Psoas muscle (tissue), 7 donors: ENCODE measurements at regions not wholly inside any gene's neighbourhood (a gene's known extent, or its start where the extent isn't known, plus 50 kb on each side); places are given as distances from the start of the nearest gene placed in this dataset.
"Not testable (repeated sequence)": the region's sequence is repeated elsewhere in the genome, so short reads cannot be mapped to it uniquely, and the experiment has no call there.

ENCODE experiments used
- ATAC-seq, 4 donors: fragments of 200-7000 bp; cut with Tn5 transposase; one replicate each; pipeline ENCODE4 v1.9.1; 2020; ENCODE audit warnings: moderate library complexity in 3 of 4, mild to moderate bottlenecking in 2 of 4
- DNase-seq, 2 donors: peaks; one replicate each; pipeline ENCODE4 v3.0.0-alpha.2; 2020
- H3K27ac ChIP-seq: fragments of 200-600 bp; one replicate; pipeline ENCODE4 v1.8.0; 2022
- H3K27me3 ChIP-seq, 3 donors: fragments of 200-600 bp in 1 of 3; one replicate each; pipeline versions ENCODE4 v1.6.1 to v1.8.0; 2013 to 2022; ENCODE audit warnings: low read length in 2 of 3, mild to moderate bottlenecking in 2 of 3, moderate library complexity in 1 of 3; ENCODE audit not compliant: insufficient read depth in 3 of 3
- H3K36me3 ChIP-seq, 2 donors: fragments of 200-600 bp in 1 of 2; one replicate each; pipeline versions ENCODE4 v1.6.1 to v1.8.0; 2013 to 2022; ENCODE audit warnings: low read depth in 1 of 2, mild to moderate bottlenecking in 1 of 2, moderate library complexity in 1 of 2; ENCODE audit not compliant: insufficient read depth in 1 of 2
- H3K4me1 ChIP-seq: fragments of 200-600 bp; one replicate; pipeline ENCODE4 v1.8.0; 2022
- H3K4me3 ChIP-seq: fragments of 200-600 bp; one replicate; pipeline ENCODE4 v1.8.0; 2022; ENCODE audit warnings: mild to moderate bottlenecking
- H3K9me3 ChIP-seq: fragments of 200-600 bp; one replicate; pipeline ENCODE4 v1.8.0; 2022
- WGBS, 3 donors: extraction: QIAGEN DNeasy Blood & Tissue Kit; methylation state at CpG; one replicate each; pipeline versions ENCODE4 v1.1.6 to v1.1.7; 2013; 5-methylcytosine and 5-hydroxymethylcytosine counted together
- intact Hi-C, 2 donors: fragments of 100-400 bp; cut with DNase I; formaldehyde crosslinking; loops; one replicate each; pipeline versions ENCODE4 v1.11.0 to v1.14.2; 2022
- TF ChIP-seq, protein P1 (sequence below): fragments of 200-600 bp; IDR thresholded peaks from one replicate; pipeline ENCODE4 v1.8.0; 2022; ENCODE audit warnings: antibody characterized with exemption
- donor health status: healthy with polysubstance abuse.
- donor health status: DM: no; HTN: no; CAD: no; lungs with moderate emphysema.
- donor health status: Bipolar disorder and iron deficiency.
- donor health status: healthy.
- donor health status: DM: yes; HTN: yes; CAD: no.
- donor health status: DM: no; HTN: no; CAD: no.
- donor health status: DM: yes; HTN: yes; CAD: no.

DNA sequence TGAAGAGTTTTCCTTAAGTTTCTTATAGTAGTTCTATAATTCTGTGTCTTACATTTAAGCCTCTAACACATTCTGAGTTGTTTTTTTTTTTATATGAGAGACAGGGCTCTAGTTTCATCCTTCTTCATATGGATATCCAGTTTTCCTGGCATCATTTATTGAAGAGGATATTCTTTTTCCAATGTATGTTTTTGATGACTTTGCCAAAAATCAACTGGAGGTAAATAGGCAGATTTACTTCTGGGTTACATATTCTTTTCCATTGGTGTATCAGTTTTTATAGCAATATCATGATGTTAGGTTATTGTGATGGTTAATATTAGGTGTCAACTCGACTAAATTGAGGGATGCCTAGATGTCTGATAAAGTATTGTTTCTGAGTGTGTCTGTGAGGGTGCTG, 650.7 kb upstream of the GRID2 start:
- TF ChIP-seq, protein P1, sequence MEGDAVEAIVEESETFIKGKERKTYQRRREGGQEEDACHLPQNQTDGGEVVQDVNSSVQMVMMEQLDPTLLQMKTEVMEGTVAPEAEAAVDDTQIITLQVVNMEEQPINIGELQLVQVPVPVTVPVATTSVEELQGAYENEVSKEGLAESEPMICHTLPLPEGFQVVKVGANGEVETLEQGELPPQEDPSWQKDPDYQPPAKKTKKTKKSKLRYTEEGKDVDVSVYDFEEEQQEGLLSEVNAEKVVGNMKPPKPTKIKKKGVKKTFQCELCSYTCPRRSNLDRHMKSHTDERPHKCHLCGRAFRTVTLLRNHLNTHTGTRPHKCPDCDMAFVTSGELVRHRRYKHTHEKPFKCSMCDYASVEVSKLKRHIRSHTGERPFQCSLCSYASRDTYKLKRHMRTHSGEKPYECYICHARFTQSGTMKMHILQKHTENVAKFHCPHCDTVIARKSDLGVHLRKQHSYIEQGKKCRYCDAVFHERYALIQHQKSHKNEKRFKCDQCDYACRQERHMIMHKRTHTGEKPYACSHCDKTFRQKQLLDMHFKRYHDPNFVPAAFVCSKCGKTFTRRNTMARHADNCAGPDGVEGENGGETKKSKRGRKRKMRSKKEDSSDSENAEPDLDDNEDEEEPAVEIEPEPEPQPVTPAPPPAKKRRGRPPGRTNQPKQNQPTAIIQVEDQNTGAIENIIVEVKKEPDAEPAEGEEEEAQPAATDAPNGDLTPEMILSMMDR: no peak
- Histone ChIP-seq H3K27ac (no peak overlapping the region), H3K27me3 (no peaks in the 10 kb centered on the region), H3K4me3 (no peak overlapping the region), H3K4me1 (no peaks in the 10 kb centered on the region), H3K9me3 (no peaks in the 10 kb centered on the region), H3K36me3 (no peaks in the 10 kb centered on the region)
- ATAC-seq (no peak), DNase-seq (no peak)
- 61 to 74% (median 64%) methylated on average over 1 of the region's 1 CpG for WGBS, 3 donors
- intact Hi-C loops: no loop called here

DNA sequence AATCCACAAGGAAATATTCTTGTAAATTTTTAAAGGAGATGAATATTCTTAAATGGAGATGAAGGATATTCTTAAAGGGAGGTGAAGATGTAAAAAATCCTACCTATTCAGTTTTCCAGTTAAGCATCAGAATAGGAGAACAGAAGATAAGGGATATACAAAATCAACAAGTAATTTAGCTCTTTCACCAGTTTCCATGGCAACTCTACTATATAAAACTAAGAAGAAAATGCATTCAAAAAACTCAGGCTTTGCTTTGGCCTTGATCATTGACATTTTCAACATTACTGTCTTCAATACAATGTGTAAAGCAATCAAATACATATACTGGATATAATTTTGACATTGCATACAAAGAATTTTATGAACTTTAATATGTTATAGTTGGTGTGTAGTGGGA, 622.7 kb upstream of the GRID2 start:
- H3K4me1 ChIP-seq: no peaks in the 10 kb centered on the region
- no peak overlapping the region for H3K27ac ChIP-seq
- TF ChIP-seq, protein P1: no peak
- no peaks in the 10 kb centered on the region for H3K27me3 ChIP-seq
- no peak for DNase-seq
- intact Hi-C loops: no loop called here
- no peak for ATAC-seq
- no peak overlapping the region for H3K4me3 ChIP-seq
- H3K36me3 ChIP-seq: no peaks in the 10 kb centered on the region
- no peaks in the 10 kb centered on the region for H3K9me3 ChIP-seq

DNA sequence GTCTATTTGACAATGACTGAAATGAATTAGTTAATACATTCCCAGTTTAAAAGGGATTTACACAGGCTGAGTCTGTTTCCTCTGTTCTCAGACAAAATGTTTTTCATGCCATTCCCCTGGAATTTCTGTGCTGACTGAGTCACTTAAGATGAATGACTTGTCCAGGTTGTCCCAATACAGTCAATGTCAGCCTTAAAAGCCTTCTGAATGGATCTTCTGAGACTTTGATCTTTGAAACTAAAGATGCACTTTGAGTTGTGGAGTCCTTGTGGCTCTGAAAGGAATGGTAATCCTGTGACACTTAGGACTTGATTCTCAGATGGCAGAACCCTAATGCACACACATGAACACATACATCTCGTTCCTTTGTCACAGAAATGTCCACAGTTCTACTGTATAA, 622.2 kb upstream of the GRID2 start:
- Histone ChIP-seq H3K9me3 (no peaks in the 10 kb centered on the region), H3K36me3 (no peaks in the 10 kb centered on the region), H3K27ac (no peak overlapping the region), H3K4me3 (no peak overlapping the region), H3K27me3 (no peaks in the 10 kb centered on the region), H3K4me1 (no peaks in the 10 kb centered on the region)
- TF ChIP-seq, protein P1: no peak
- WGBS, 3 donors: 45 to 54% (median 51%) methylated on average over 1 of the region's 1 CpG
- intact Hi-C loops: no loop called here
- DNase-seq (no peak), ATAC-seq (no peak)

DNA sequence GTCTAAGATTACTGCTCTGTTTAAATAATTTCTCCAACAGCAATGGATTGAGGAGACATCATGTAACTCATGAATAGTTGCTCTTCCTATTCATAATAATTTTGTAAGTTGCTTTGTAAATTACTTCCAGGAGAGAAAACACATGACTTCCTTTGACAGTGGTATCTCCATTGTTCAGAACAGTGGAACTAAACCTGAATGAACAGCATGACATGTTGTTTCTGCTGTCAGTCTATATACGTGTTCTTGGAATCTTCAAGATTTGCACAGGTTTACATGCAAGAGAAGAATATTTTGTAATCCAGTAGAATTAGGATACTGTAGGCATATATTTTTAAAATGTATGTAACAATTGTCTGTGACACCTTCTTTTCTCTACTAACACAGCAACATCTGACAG, 618.8 kb upstream of the GRID2 start:
- no peak overlapping the region for H3K27ac ChIP-seq
- ATAC-seq: no peak
- no peaks in the 10 kb centered on the region for H3K4me1 ChIP-seq
- TF ChIP-seq, protein P1: no peak
- intact Hi-C loops: no loop called here
- no peak overlapping the region for H3K4me3 ChIP-seq
- H3K27me3 ChIP-seq: no peaks in the 10 kb centered on the region
- no peaks in the 10 kb centered on the region for H3K36me3 ChIP-seq
- no peak for DNase-seq
- WGBS, 3 donors: 55 to 67% (median 56%) methylated on average over 1 of the region's 1 CpG
- no peaks in the 10 kb centered on the region for H3K9me3 ChIP-seq

DNA sequence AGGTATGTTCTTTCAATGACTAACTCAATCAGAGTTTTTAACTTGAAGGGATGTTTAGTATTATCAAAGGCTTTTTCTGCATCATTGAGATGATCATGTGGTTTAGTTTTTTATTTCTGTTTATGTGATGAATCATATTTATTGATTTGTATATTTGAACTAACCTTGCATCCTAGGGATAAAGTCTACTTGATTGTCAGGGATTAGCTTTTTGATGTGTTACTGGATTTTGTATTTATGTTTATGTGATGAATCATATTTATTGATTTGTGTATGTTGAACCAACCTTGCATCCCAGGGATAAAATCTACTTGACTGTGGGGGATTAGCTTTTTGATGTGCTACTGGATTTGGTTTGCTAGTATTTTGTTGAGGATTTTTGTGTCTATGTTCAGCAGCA, 615.4 kb upstream of the GRID2 start:
- no peaks in the 10 kb centered on the region for H3K27me3 ChIP-seq
- ATAC-seq (no peak), DNase-seq (no peak)
- no peaks in the 10 kb centered on the region for H3K4me1 ChIP-seq
- no peak overlapping the region for H3K4me3 ChIP-seq
- intact Hi-C loops: no loop called here
- H3K27ac ChIP-seq: no peak overlapping the region
- no peaks in the 10 kb centered on the region for H3K9me3 ChIP-seq
- no peaks in the 10 kb centered on the region for H3K36me3 ChIP-seq
- TF ChIP-seq, protein P1: no peak

DNA sequence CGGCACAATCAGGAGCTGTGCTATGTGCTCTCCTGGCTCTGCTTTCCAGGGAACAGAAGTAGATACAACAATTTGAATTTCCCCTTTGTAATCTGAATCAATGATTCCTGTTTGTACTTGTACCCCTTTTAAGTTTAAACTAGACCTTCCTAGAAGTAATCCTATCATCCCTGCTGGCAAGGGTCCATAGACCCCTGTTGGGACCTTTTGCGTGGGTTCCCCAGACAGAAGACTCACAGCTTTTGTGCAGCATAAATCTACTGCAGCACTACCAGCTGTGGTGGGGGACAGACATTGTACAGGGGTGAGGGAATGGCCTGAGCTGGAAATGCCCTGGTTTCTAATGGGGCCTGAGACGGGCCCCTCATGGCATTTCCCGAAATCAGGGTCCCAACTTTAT, 604.1 kb upstream of the GRID2 start:
- intact Hi-C loops, H3K9me3 ChIP-seq, H3K27me3 ChIP-seq, H3K4me3 ChIP-seq, ATAC-seq, H3K36me3 ChIP-seq, H3K27ac ChIP-seq, DNase-seq, H3K4me1 ChIP-seq: not testable (repeated sequence)
- WGBS, 3 donors: 34 to 51% (median 46%) methylated on average over 4 of the region's 4 CpGs
